ENCODE measurements at regions not wholly inside any gene's neighbourhood (a gene's known extent, or its start where the extent isn't known, plus 50 kb on each side); places are given as distances from the start of the nearest gene placed in this dataset.
"Not testable (repeated sequence)": the region's sequence is repeated elsewhere in the genome, so short reads cannot be mapped to it uniquely, and the experiment has no call there.

DNA sequence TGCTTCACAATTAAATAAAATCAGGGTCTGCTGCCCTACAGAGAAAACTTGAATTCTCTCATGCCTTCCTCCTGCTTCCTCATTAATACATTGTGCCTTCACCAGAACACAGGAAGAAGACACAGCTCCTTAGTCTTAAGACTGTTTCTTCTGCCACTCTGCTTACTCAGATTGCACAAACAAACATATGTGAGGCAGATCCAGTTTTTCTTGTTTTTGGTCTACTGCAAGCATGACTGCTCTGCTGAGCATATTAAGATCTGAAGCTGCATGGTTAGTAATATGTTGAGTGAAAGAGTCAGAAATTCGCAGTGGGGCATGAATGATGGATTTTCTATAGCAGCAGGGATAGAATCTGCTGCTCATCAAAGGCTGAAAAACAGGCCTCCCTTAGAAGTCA, 321.1 kb upstream of the STXBP6 start:
- DNase-seq (ENCODE audit: extremely low read depth in 1 of 11, low read depth in 9 of 11, low spot score in 4 of 11) = peak in 7 of 11 donors; percentile 6 to 34 (median 17)

DNA sequence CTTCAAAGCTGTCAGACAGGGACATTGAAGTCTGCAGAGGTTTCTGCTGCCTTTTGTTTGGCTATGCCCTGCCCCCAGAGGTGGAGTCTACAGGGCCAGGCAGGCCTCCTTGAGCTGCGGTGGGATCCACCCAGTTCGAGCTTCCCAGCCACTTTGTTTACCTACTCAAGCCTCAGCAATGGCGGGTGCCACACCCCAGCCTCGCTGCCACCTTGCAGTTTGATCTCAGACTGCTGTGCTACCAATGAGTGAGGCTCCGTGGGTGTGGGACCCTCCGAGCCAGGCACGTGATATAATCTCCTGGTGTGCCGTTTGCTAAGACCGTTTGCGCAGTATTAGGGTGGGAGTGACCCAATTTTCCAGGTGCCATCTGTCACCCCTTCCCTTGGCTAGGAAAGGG, 320.1 kb upstream of the STXBP6 start:
- not testable (repeated sequence) for DNase-seq (ENCODE audit: extremely low read depth in 1 of 11, low read depth in 9 of 11, low spot score in 4 of 11)

DNA sequence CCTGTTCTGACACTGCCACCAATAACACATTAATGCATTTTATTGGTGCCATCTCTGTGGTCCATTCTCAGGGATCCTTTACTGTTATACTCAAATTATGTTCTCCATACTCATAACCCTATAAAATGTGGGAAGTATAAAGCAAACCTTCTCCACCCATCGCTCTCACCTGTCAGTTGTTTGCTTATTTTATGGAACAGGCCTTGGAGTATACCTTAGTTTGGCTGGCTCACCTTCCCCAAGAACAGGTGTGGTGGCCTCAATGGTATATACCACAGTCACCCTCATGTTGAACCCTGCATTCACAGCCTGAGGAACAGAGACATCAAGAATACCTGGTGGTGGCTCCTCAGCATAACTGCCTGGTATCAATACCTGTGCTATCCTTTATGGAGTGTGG, 308.4 kb upstream of the STXBP6 start:
- no peak for DNase-seq (ENCODE audit: extremely low read depth in 1 of 11, low read depth in 9 of 11, low spot score in 4 of 11)

DNA sequence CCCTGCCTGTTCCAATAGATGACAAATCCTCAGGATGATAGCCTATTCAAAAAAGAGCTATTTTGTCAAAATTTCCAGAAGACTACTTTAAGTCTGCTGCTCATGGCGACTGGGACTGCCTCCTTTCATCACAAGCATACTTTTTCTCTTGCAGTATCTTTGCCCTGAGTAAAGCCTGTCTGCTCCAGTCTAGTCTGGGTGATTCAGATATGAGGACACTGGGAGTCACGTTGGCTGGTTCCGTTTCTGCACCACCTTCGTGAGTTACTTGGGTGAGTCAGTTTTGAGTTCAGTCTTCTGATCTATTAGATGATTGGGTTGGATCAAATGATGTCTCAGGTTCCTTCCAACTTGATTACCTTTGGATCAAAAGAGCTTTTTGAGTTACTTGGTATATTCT, 301.3 kb upstream of the STXBP6 start:
- DNase-seq (ENCODE audit: extremely low read depth in 1 of 11, low read depth in 9 of 11, low spot score in 4 of 11) = no peak

DNA sequence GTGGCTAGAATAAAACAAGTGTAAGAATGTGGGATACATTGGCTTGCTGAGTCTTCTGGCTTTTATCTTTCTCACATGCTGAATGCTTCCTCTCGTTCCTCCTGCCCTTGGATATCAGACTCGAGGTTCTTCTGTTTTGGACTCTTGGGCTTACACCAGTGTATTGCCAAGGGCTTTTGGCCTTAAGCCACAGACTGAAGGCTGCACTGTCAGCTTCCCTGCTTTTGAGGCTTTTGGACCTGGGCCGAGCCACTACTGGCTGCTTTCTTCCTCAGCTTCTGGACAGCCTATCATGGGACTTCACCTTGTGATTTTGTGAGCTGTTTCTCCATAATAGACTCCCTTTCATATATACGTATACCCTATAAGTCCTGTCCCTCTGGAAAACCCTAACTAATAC, 300.9 kb upstream of the STXBP6 start:
- no peak for DNase-seq (ENCODE audit: extremely low read depth in 1 of 11, low read depth in 9 of 11, low spot score in 4 of 11)

DNA sequence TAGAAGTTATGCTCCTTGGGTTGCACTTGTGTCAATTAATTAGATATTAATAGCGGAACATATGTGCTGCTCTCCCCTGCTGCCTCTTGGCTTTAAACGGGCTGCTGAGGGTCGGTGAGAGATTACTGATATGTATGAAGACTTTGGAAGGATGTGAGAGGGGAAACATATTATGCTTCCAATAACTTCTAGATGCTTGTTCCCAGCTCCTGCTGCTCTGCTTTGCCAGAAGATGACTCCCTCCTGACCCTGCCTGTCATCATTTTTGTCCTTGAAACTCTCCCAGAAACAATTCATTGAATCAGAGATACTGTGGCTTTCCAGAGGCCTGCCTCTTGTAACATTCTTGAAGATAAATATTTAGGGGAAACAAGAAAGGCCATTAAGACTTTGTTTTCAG, 300.1 kb upstream of the STXBP6 start:
- no peak for DNase-seq (ENCODE audit: extremely low read depth in 1 of 11, low read depth in 9 of 11, low spot score in 4 of 11)

DNA sequence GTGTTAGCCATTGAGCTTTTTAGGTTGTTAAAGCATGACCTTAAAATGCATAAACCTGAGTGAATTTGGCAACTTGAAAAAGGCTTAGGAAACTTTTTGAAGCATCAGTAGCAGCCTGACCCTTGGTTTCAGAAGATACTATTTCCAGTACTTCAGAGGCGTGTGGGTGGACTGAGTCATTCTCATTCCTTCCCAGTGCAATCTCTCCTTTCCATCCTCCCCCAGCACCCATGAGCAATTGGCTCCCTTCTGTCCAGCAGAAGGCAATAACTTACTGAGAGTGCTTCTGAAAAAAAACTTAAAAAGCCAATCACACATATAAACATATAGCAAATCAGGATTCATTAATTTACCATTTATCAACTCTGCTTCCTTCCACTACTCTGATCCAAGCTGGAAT, 299.3 kb upstream of the STXBP6 start:
- no peak for DNase-seq (ENCODE audit: extremely low read depth in 1 of 11, low read depth in 9 of 11, low spot score in 4 of 11)

DNA sequence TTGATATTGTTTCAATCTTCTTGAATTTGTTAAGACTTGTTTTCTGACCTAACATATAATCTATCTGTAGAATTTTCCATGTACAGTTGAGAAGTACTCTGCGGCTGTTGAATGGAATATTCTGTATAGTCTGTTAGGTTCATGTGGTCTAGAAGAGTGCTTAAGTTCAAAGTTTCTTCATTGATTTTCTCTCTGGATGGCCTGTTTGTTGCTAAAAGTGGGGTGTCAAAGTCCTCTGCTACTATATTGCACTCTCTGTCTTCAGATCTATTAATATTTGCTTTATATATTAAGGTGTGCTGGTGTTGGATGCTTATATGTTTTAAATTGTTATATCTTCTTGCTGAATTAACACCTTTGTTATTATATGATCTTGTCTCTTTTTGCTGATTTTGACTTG, 290.9 kb upstream of the STXBP6 start:
- DNase-seq (ENCODE audit: extremely low read depth in 1 of 11, low read depth in 9 of 11, low spot score in 4 of 11) = no peak

DNA sequence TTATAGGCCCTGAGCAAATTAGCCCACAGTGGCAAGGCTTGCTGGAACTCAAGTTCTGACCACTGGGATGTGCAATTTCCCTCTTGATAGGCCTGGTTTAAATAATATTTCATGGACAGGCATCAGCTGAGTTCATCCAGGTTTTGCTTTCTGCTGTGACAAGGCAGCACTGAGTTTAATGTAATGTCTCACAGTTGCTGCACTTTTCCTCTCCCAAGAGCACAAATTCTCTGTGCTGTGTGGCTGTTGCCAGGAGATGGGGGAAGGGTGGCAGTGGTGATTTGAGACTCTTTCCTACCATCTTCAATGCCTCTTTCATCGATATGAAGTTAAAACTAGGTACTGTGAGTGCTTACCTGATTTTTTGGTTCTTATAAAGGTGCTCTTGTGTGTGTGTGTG, 272.8 kb upstream of the STXBP6 start:
- no peak for DNase-seq (ENCODE audit: extremely low read depth in 1 of 11, low read depth in 9 of 11, low spot score in 4 of 11)

DNA sequence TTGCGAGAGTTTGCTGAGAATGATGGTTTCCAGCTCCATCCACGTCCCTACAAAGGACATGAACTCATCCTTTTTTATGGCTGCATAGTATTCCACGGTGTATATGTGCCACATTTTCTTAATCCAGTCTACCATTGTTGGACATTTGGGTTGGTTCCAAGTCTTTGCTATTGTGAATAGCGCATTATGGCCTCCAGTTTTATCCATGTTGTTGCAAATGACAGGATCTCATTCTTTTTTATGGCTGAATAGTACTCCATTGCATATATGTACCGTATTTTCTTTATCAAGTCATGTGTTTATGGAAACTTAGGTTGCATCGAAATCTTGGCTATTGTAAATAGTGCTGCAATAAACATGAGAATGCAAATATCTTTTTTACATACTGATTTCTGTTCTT, 266.1 kb upstream of the STXBP6 start:
- DNase-seq (ENCODE audit: extremely low read depth in 1 of 11, low read depth in 9 of 11, low spot score in 4 of 11) = not testable (repeated sequence)

DNA sequence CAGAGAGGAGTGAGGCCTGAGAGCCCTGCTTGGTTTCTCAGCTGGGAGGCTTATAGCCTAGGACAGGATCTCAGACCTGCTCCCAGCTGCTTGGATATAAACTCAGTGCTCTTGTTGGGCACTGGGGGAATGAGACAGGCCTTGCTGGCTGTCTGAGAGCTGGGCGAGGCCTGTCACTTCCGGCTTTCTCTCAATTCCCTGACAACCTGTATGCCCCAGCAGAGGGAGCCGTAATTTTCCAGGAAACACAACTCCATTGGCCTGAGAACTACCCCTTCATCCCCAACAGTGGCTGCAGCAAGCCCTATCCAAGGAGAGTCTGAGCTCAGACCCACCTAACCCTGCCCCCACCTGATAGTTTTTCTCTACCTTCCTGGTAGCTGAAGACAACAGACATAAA, 258.3 kb upstream of the STXBP6 start:
- no peak for DNase-seq (ENCODE audit: extremely low read depth in 1 of 11, low read depth in 9 of 11, low spot score in 4 of 11)

DNA sequence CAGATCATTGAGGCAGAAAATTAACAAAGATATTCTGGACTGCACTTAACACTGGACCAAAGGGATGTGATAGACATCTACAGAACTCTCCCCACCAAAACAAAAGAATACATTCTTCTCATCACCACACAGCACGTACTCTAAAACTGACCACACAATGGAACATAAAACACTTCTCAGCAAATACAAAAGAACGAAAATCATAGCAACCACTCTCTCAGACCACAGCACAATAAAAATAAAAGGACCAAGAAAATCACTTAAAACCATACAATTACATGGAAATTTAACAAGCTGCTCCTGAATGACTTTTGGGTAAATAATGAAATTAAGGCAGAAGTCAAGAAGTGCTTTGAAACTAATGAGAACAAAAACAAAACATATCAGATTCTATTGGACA, 254.0 kb upstream of the STXBP6 start:
- no peak for DNase-seq (ENCODE audit: extremely low read depth in 1 of 11, low read depth in 9 of 11, low spot score in 4 of 11)

DNA sequence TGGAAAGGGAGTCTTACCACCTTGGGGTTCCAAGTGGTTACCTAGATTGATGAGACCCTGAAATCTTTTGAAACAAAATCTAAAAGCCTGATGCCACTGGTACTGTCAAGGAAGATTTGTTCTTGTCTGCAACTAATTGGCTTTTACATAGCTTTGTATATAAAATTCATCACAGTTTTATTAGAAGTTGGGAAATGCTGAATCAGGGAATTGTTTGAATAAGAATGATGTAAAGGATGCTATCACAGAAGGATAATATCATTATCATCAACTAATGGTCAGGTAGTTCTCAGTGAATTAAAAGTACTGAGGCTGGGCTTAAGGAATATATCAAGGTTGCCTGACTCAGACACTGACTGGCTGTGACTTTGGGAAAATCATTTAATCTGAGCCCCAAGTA, 248.3 kb upstream of the STXBP6 start:
- no peak for DNase-seq (ENCODE audit: extremely low read depth in 1 of 11, low read depth in 9 of 11, low spot score in 4 of 11)

DNA sequence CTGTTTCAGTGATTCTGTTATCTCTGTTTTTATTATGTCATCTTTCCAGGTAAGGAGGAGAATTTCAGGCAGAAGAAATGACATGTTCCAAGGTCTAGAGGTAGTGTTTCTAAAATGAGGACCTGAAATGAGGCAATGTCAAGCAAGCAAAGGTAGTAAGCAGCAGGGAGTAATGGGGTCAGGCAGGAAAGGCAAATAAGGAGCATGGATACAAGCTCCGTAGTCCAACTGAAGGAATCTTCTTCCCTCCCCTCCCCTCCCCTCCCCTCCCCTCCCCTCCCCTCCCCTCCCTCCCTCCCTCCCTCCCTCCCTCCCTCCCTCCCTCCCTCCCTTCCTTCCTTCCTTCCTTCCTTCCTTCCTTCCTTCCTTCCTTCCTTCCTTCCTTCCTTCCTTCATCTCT, 240.2 kb upstream of the STXBP6 start:
- DNase-seq (ENCODE audit: extremely low read depth in 1 of 11, low read depth in 9 of 11, low spot score in 4 of 11) = not testable (repeated sequence)

DNA sequence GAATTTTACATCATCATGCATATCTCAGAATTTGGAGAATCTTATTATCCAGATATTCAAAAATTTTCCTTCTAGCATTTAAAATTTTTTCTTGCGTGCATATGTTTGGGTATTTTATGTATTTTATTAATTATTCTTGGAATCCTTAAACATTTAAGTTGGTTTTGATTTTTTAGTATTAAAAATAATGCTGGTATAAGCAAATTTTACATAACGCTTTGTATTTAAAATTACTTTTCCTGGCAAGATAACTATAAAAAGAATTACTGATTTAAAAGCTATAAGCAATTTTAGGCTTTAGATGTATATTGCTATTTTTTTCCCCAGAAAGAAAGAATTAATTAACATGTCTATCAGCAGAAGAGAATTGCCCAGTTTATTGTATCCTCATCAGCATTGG, 224.6 kb upstream of the STXBP6 start:
- DNase-seq (ENCODE audit: extremely low read depth in 1 of 11, low read depth in 9 of 11, low spot score in 4 of 11) = no peak

DNA sequence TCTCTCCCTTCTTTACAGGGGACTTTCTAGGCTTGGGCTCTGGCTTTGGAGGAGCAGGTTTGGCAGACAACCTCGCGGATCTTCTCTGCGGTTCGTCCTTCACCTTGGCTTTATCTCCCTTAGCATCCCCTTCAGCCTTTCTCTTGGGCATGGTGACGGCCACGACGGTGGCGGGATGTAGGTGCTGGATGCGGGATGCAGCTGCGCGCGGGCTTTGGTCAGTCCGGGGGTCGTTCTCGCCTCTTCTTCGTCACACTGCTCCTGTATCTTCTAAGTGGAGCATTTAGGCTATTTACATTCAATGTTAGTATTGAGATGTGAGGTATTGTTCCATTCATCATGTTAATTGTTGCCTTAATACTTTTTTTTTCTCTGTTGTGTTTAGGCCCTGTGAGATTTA, 217.2 kb upstream of the STXBP6 start:
- DNase-seq (ENCODE audit: extremely low read depth in 1 of 11, low read depth in 9 of 11, low spot score in 4 of 11) = no peak

DNA sequence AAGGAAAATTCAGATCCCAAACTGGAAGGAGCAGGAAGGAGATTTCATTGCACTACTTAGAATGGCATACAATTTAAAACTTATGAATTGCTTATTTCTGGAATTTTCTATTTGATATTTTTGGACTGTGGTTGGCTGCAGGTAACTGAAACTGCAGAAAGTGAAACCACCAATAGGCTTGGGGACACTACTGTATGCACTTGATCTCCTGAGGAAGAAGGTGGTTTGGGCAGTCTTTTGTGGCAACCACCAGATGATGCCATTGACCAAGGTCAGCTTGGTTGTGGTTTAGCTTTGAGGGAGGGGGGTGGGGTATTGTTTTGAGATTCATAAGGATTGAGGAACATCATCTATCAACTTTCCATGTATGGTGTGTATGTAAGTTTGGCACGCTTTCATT, 209.5 kb upstream of the STXBP6 start:
- DNase-seq (ENCODE audit: extremely low read depth in 1 of 11, low read depth in 9 of 11, low spot score in 4 of 11) = no peak

DNA sequence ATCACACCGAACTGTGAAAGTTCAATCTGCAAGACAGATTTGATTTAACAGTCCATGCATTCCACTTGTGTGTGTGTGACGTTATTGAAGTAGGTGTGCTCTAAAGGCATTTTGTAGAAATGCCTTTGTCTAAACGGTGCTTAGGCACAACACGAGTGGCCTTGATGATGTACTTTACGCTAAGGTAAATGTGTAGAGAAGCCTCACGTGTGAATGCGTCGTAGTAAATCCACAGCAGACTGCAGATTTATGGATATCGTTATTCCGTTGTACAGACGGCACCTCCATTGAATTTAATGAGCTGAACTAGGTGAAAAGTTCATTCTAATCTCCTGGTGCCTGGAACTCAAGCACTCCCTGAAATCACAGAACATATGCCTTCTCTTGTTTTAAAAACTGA, 202.8 kb upstream of the STXBP6 start:
- DNase-seq (ENCODE audit: extremely low read depth in 1 of 11, low read depth in 9 of 11, low spot score in 4 of 11) = peak in 1 of 11 donors; percentile 5

DNA sequence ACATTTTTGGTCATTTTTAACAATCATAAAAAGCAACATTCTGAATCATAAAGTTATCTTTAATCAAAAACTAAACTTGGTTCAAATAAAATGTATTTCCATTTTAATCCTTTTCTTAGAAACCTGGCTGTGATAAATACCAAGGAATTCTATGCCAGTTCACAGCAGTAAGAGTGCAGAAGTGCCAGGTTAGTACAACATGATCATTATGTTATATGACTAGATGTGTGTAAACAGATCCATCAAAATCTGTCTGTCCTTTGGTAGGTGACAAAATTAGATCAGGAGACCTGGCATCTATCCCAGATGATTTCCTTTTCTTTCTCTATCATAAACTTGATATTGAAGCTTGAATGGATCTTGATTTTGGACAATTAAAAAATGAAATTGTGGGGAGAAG, 200.6 kb upstream of the STXBP6 start:
- DNase-seq (ENCODE audit: extremely low read depth in 1 of 11, low read depth in 9 of 11, low spot score in 4 of 11) = no peak

DNA sequence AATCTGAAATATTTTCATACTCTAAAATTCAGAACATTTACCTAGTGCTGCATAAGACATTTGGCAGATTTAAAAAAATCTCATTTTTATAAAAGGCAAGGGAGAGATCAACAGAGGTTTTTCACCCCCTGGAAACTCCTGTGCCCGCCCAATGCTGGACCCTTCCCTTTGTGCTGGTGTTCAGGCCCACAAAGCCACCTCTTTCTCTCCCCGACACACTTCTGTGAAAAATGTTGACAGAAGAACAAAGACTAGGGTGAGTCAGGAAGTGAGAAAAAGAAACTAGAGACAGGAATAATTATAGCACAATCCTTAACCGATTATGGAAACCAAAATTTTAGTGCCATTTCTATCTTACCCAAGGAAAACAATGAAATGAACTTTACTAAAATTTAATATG, 197.7 kb upstream of the STXBP6 start:
- DNase-seq (ENCODE audit: extremely low read depth in 1 of 11, low read depth in 9 of 11, low spot score in 4 of 11) = no peak

DNA sequence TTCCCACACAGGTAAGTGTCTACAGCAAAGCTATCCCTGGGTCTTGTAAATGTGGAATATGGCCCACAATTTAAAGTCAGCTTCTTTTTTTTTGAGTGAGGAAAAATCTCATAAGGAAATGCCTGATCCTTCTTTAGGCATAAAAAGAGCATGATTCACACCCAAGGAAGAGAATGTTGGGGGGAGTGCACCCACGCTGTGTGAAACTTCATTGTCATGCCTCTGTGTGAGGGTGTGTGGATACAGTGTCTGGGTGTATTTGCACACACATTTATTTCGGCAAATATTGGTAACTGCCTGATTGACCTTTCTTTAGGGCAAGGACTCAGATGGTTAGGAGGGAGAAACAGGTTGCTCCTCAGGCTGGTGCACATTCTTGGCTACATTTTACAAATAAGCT, 196.8 kb upstream of the STXBP6 start:
- DNase-seq (ENCODE audit: extremely low read depth in 1 of 11, low read depth in 9 of 11, low spot score in 4 of 11) = no peak

DNA sequence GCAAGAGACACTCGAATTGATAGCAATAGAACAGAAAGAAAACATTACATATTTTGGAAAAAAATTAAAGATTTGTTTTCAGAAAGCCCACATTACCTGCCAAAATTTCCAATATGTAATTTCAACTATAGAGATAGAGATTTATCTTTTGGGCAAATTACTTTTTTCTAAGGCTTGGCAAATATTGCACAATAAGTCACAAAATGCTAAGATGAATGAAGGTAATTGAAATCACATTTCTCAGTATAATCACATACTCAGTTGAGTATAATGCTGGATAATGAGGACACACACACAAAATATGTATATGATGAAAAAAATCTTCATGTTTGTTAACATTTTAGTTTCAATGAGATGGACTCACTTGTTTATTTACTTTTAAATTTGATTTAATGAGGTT, 189.2 kb upstream of the STXBP6 start:
- no peak for DNase-seq (ENCODE audit: extremely low read depth in 1 of 11, low read depth in 9 of 11, low spot score in 4 of 11)
